Upper lobe of left lung (tissue), 4 donors: ENCODE measurements at regions not wholly inside any gene's neighbourhood (a gene's known extent, or its start where the extent isn't known, plus 50 kb on each side); places are given as distances from the start of the nearest gene placed in this dataset.

Experiments used
- EP300 ChIP-seq, 4 donors: sonication (generic); formaldehyde crosslinking; IDR thresholded peaks; one replicate each; pipeline ENCODE4 v1.5.1; 2017; ENCODE audit warnings: antibody characterized with exemption in 4 of 4, control low read depth in 2 of 4
- TF ChIP-seq, protein P1 (sequence below), 6 experiments: fragments of 450-650 bp in 4 of 6; fragments of 200-600 bp in 2 of 6; sonication (generic) in 2 of 6; IDR thresholded peaks; one replicate each; pipeline ENCODE4 v1.5.1; 2016 to 2019; ENCODE audit warnings: antibody characterized with exemption in 6 of 6

GRCh38 chr2:46815121-46815802, 100.3 kb downstream of the MCFD2 start:
- TF ChIP-seq, protein P1, sequence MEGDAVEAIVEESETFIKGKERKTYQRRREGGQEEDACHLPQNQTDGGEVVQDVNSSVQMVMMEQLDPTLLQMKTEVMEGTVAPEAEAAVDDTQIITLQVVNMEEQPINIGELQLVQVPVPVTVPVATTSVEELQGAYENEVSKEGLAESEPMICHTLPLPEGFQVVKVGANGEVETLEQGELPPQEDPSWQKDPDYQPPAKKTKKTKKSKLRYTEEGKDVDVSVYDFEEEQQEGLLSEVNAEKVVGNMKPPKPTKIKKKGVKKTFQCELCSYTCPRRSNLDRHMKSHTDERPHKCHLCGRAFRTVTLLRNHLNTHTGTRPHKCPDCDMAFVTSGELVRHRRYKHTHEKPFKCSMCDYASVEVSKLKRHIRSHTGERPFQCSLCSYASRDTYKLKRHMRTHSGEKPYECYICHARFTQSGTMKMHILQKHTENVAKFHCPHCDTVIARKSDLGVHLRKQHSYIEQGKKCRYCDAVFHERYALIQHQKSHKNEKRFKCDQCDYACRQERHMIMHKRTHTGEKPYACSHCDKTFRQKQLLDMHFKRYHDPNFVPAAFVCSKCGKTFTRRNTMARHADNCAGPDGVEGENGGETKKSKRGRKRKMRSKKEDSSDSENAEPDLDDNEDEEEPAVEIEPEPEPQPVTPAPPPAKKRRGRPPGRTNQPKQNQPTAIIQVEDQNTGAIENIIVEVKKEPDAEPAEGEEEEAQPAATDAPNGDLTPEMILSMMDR (IDR thresholded peaks at IDR 0.05): peak in 1 of 6 experiments; percentile 7
- TF ChIP-seq EP300 (IDR thresholded peaks at IDR 0.05): no peak
